ENCODE measurements at regions not wholly inside any gene's neighbourhood (a gene's known extent, or its start where the extent isn't known, plus 50 kb on each side); places are given as distances from the start of the nearest gene placed in this dataset.

GRCh38 chr5:88395264-88395663, 126.6 kb upstream of the TMEM161B start:
- peaks cover 2% of the 10 kb centered on the region for H3K79me2 ChIP-seq (ENCODE audit: insufficient read depth, low read length)
- no peaks in the 10 kb centered on the region for H3K27me3 Mint-ChIP-seq (ENCODE audit: low read depth, unreplicated experiment)

GRCh38 chr5:88394536-88395175, 126.0 kb upstream of the TMEM161B start:
- Mint-ChIP-seq H3K27me3 (ENCODE audit: low read depth, unreplicated experiment) (no peaks in the 10 kb centered on the region), H3K27ac (ENCODE audit: unreplicated experiment) (no peak overlapping the region), H3K36me3 (ENCODE audit: low read depth, unreplicated experiment) (no peaks in the 10 kb centered on the region), H3K9me3 (ENCODE audit: unreplicated experiment) (no peaks in the 10 kb centered on the region), H3K4me1 (ENCODE audit: low read depth, unreplicated experiment) (peaks cover 14% of the 10 kb centered on the region), H3K4me3 (ENCODE audit: unreplicated experiment) (no peak overlapping the region)
- no peaks in the 10 kb centered on the region for H3K27me3 ChIP-seq (ENCODE audit: insufficient read depth, low read length)
- peak overlapping the region; percentile 59 for H3K27ac ChIP-seq (ENCODE audit: low read depth, low read length)
- FAIRE-seq (no peak), DNase-seq (ENCODE audit: low read depth) (peak; percentile 41)
- H3K79me2 ChIP-seq (ENCODE audit: insufficient read depth, low read length), result peaks cover 2% of the 10 kb centered on the region
- no peaks in the 10 kb centered on the region for H4K20me1 ChIP-seq (ENCODE audit: insufficient read depth, low read length)
- H3K9ac ChIP-seq (ENCODE audit: low read length), result peak overlapping the region; percentile 49
- H3K36me3 ChIP-seq (ENCODE audit: insufficient read depth, low read length), result no peaks in the 10 kb centered on the region
- no peaks in the 10 kb centered on the region for H3K9me3 ChIP-seq (ENCODE audit: insufficient read depth, low read depth, low read length)
- H2AFZ ChIP-seq (ENCODE audit: low read depth, low read length), result peak overlapping the region; percentile 58
- TF ChIP-seq CTCF (IDR thresholded peaks at IDR 0.05; ENCODE audit: insufficient read depth, low read depth, low read length), result no peak
- no peak for TF ChIP-seq EZH2 (IDR thresholded peaks at IDR 0.05; ENCODE audit: insufficient read depth, low read length)
- peak overlapping the region; percentile 78 for H3K4me2 ChIP-seq (ENCODE audit: low read length)
- peaks cover 39% of the 10 kb centered on the region for H3K4me1 ChIP-seq (ENCODE audit: insufficient read depth, low read length)
- H3K4me3 ChIP-seq (ENCODE audit: insufficient read depth, low read depth, low read length), result peak overlapping the region; percentile 40

More at GRCh38 chr5:88395264-88395663, 126.6 kb upstream of the TMEM161B start:
- H3K9ac ChIP-seq (ENCODE audit: low read length), result peak overlapping the region; percentile 49
- no peak overlapping the region for H3K4me3 Mint-ChIP-seq (ENCODE audit: unreplicated experiment)
- no peaks in the 10 kb centered on the region for H3K9me3 Mint-ChIP-seq (ENCODE audit: unreplicated experiment)
- H3K27ac Mint-ChIP-seq (ENCODE audit: unreplicated experiment), result no peak overlapping the region
- no peak overlapping the region for H3K4me3 ChIP-seq (ENCODE audit: insufficient read depth, low read depth, low read length)
- no peaks in the 10 kb centered on the region for H4K20me1 ChIP-seq (ENCODE audit: insufficient read depth, low read length)
- peaks cover 35% of the 10 kb centered on the region for H3K4me1 ChIP-seq (ENCODE audit: insufficient read depth, low read length)
- H3K27me3 ChIP-seq (ENCODE audit: insufficient read depth, low read length), result no peaks in the 10 kb centered on the region
- H3K36me3 Mint-ChIP-seq (ENCODE audit: low read depth, unreplicated experiment), result no peaks in the 10 kb centered on the region
- H3K9me3 ChIP-seq (ENCODE audit: insufficient read depth, low read depth, low read length), result no peaks in the 10 kb centered on the region
- peak overlapping the region; percentile 78 for H3K4me2 ChIP-seq (ENCODE audit: low read length)
- H3K36me3 ChIP-seq (ENCODE audit: insufficient read depth, low read length), result no peaks in the 10 kb centered on the region
- H3K27ac ChIP-seq (ENCODE audit: low read depth, low read length), result peak overlapping the region; percentile 59
- no peak overlapping the region for H2AFZ ChIP-seq (ENCODE audit: low read depth, low read length)
- FAIRE-seq (no peak), DNase-seq (ENCODE audit: low read depth) (no peak)
- TF ChIP-seq CTCF (IDR thresholded peaks at IDR 0.05; ENCODE audit: insufficient read depth, low read depth, low read length), result no peak
- no peak for TF ChIP-seq EZH2 (IDR thresholded peaks at IDR 0.05; ENCODE audit: insufficient read depth, low read length)
- peaks cover 14% of the 10 kb centered on the region for H3K4me1 Mint-ChIP-seq (ENCODE audit: low read depth, unreplicated experiment)
